ENCODE measurements at regions not wholly inside any gene's neighbourhood (a gene's known extent, or its start where the extent isn't known, plus 50 kb on each side); places are given as distances from the start of the nearest gene placed in this dataset.
A peak's percentile ranks its signal among the peaks of the same experiment; 100 is the strongest.

DNA sequence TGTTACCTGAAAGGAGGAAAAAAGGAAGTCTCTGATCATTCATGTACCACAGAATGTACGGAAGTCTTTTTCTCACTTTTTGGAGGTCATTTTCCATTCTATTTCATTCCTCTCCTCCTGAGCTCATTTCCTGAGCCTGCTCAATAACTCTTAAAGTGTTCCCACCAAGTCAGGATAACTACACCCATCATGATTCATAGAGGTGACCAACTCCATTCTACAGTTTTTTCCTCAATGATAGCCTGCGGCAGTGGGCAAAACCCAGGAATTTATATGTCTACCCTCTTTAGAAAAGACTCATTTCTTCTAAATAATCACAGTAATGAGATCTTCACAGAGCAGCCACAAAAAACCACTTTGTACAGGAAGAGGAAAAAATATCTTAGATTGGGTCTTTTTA lies 372.5 kb downstream of the RBM43 start:
- 0 out of 2 replicates have a peak, but pooled peaks cover 3% of the 10 kb centered on the region for H3K9me3 ChIP-seq (ENCODE audit: insufficient read depth, low read depth, low read length)
- H3K36me3 ChIP-seq (ENCODE audit: insufficient read depth, low read length): no peaks in the 10 kb centered on the region
- no peak overlapping the region for H3K9ac ChIP-seq (ENCODE audit: low read depth, low read length)
- no peak overlapping the region for H3K27ac ChIP-seq (ENCODE audit: low read depth, low read length)
- H3K4me1 ChIP-seq (ENCODE audit: insufficient read depth, low read length): no peaks in the 10 kb centered on the region
- 100% methylated on average over 2 of the region's 2 CpGs for WGBS
- H3K4me3 ChIP-seq (ENCODE audit: low read length): no peak overlapping the region
- no peaks in the 10 kb centered on the region for H3K27me3 ChIP-seq (ENCODE audit: insufficient read depth, low read length)

DNA sequence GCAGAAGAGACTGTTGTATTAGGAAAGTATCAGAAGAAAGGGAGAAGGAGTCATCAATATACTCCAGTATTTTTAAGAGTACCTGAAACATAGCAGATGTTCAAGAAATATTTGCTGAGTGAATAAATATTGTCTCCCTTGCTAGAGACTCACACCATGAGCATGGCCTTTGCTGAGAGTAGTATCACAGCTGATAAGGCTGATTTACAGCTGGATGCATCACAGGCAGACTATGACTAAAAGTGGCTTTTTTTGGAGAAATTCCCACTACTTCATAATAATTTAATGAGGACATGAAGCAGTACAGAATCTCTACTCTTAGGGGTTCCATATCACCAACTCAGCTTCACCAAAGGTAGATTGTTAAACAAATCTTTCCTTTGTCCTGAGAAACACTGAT lies 373.3 kb downstream of the RBM43 start:
- Histone ChIP-seq H3K4me3 (ENCODE audit: low read length) (no peak overlapping the region), H3K9ac (ENCODE audit: low read depth, low read length) (no peak overlapping the region), H3K9me3 (ENCODE audit: insufficient read depth, low read depth, low read length) (0 out of 2 replicates have a peak, but pooled peaks cover 3% of the 10 kb centered on the region), H3K36me3 (ENCODE audit: insufficient read depth, low read length) (no peaks in the 10 kb centered on the region), H3K27me3 (ENCODE audit: insufficient read depth, low read length) (no peaks in the 10 kb centered on the region), H3K4me1 (ENCODE audit: insufficient read depth, low read length) (no peaks in the 10 kb centered on the region), H3K27ac (ENCODE audit: low read depth, low read length) (no peak overlapping the region)

DNA sequence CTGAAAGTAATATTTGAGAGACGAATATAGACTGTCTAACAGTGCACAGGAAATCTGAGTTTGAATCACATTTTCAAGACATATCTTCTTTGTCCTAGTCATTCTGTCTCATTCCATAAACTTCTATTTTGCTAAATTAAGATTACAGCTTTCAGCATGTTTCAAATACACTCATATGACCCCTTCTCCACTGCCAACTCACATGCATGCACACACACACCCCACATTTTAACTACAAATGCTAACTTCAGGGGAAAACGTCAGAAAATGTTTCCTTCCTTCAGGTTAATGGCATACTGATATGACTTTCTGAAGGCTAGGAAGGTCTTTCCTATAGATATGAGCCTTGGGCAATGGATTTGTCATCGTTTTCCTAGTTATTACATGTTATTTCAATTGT lies 373.7 kb downstream of the RBM43 start:
- WGBS: 75% methylated on average over 3 of the region's 3 CpGs
- Histone ChIP-seq H3K27me3 (ENCODE audit: insufficient read depth, low read length) (no peaks in the 10 kb centered on the region), H3K4me3 (ENCODE audit: low read length) (no peak overlapping the region), H3K36me3 (ENCODE audit: insufficient read depth, low read length) (no peaks in the 10 kb centered on the region), H3K4me1 (ENCODE audit: insufficient read depth, low read length) (no peaks in the 10 kb centered on the region), H3K27ac (ENCODE audit: low read depth, low read length) (no peak overlapping the region), H3K9me3 (ENCODE audit: insufficient read depth, low read depth, low read length) (0 out of 2 replicates have a peak, but pooled peaks cover 3% of the 10 kb centered on the region), H3K9ac (ENCODE audit: low read depth, low read length) (no peak overlapping the region)

DNA sequence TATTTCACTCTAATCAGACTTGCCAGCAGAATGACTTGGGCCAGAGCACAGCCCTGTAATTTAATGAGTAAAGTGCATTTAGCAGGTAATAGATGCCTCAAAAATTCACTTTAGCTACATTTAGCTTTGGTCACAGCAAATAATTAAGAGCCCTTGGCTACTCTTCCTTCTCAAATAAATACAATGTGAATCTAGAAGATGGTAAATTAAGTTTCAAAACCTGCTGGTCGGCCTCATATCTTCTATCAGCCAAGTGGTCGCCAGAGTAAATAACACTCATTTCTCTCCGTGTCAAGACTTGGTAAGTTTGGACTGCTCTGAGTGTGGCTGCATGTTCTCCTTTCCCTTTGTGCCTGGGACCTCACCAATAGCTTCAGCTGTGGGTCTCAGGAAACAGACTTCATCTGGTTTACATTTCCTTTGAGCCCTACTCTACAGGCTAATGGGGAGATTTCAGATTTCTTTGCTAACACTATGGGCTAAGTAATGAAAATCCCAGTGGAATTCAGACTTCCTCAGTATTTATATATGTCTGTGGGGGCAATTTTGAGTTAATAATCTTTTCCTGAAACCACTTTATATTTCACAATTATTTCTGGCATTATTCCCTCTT lies 375.8 kb downstream of the RBM43 start:
- no peak overlapping the region for H3K9ac ChIP-seq (ENCODE audit: low read depth, low read length)
- no peaks in the 10 kb centered on the region for H3K4me1 ChIP-seq (ENCODE audit: insufficient read depth, low read length)
- no peak overlapping the region for H3K4me3 ChIP-seq (ENCODE audit: low read length)
- no peak overlapping the region for H3K27ac ChIP-seq (ENCODE audit: low read depth, low read length)
- 96% methylated on average over 3 of the region's 3 CpGs for WGBS
- H3K27me3 ChIP-seq (ENCODE audit: insufficient read depth, low read length): no peaks in the 10 kb centered on the region
- H3K36me3 ChIP-seq (ENCODE audit: insufficient read depth, low read length): no peaks in the 10 kb centered on the region
- 0 out of 2 replicates have a peak, but pooled peaks cover 3% of the 10 kb centered on the region for H3K9me3 ChIP-seq (ENCODE audit: insufficient read depth, low read depth, low read length)

DNA sequence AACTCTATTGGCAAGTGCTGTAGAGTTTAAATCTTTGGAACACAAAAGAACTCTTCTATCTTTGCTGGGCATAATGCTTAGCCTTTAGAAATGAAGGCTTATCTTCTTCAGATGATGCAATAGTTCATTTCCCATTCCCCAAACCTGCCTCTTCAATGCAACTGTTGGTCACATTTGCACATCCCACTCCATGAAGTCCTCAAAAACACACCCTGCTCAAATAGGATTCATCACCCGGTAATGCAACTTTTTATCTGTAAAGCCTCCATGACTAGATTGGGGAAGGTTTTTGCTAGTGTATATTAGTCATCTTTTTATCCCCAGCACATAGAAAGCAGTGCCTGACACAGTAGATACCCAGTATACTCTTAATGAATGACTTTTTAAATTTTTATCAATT lies 376.4 kb downstream of the RBM43 start:
- Histone ChIP-seq H3K9ac (ENCODE audit: low read depth, low read length) (no peak overlapping the region), H3K9me3 (ENCODE audit: insufficient read depth, low read depth, low read length) (no peaks in the 10 kb centered on the region), H3K27ac (ENCODE audit: low read depth, low read length) (no peak overlapping the region), H3K4me1 (ENCODE audit: insufficient read depth, low read length) (no peaks in the 10 kb centered on the region), H3K4me3 (ENCODE audit: low read length) (no peak overlapping the region), H3K27me3 (ENCODE audit: insufficient read depth, low read length) (no peaks in the 10 kb centered on the region), H3K36me3 (ENCODE audit: insufficient read depth, low read length) (no peaks in the 10 kb centered on the region)
- WGBS: no CpG with 5 or more reads among the region's 1 CpG

DNA sequence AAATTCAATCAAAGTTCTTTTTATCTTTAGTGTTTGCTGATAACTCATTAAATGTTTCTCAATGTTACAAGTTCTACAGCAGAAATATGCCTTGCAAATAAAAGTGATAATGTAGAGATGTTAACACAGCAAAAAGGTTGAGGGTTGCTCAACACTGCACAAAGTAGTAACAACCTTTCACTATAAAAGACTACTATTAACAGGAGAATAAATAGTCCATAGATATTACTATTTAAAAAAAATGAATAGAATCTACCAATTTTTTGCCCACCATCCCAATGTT lies 378.1 kb downstream of the RBM43 start:
- H3K4me3 ChIP-seq (ENCODE audit: low read length): no peak overlapping the region
- no peaks in the 10 kb centered on the region for H3K27me3 ChIP-seq (ENCODE audit: insufficient read depth, low read length)
- no peaks in the 10 kb centered on the region for H3K36me3 ChIP-seq (ENCODE audit: insufficient read depth, low read length)
- no peaks in the 10 kb centered on the region for H3K9me3 ChIP-seq (ENCODE audit: insufficient read depth, low read depth, low read length)
- no peak overlapping the region for H3K27ac ChIP-seq (ENCODE audit: low read depth, low read length)
- H3K4me1 ChIP-seq (ENCODE audit: insufficient read depth, low read length): no peaks in the 10 kb centered on the region
- no peak overlapping the region for H3K9ac ChIP-seq (ENCODE audit: low read depth, low read length)

DNA sequence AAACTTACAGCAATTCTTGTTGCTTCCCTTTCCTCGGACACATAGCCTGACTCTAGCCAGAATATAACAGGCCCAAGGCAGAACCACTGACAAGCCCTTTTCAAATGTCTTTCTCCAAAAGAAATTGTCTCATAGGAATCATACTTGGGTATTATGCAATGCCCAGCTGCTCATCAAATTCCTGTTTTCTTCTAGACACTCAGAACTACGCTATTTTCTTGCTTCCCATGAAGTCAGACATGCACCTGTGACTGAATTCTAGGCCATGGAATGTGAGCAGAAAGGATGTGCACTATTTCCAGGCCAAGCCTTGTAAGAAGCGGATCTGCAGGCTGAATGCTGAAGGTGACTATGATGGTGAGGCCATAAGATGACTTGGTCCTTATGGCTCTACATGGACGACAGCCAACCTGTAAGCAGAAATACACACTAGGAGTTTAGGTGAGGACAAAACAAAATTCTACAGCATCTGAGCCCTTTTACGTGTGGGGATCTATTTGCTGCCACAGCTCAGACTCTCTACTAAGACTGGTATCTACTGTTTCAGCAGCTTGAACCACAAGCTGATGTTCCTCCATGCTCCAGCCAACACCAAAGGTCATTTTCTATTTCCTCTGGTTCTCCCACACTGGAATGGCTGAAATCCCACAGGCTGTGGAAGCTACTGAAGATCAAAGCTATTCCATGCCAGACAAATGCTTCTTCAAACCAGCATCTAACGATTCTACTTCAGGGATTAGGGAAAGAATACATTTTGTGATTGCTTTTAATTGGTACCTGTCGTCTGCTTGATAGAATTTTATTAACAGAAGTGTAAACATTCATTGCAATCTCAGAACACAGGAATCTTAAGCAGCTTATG lies 378.7 kb downstream of the RBM43 start:
- Histone ChIP-seq H3K9ac (ENCODE audit: low read depth, low read length) (no peak overlapping the region), H3K4me3 (ENCODE audit: low read length) (no peak overlapping the region), H3K27me3 (ENCODE audit: insufficient read depth, low read length) (no peaks in the 10 kb centered on the region), H3K36me3 (ENCODE audit: insufficient read depth, low read length) (no peaks in the 10 kb centered on the region), H3K9me3 (ENCODE audit: insufficient read depth, low read depth, low read length) (peaks cover 3% of the 10 kb centered on the region), H3K4me1 (ENCODE audit: insufficient read depth, low read length) (no peaks in the 10 kb centered on the region), H3K27ac (ENCODE audit: low read depth, low read length) (no peak overlapping the region)
- WGBS: 83% methylated on average over 7 of the region's 7 CpGs

DNA sequence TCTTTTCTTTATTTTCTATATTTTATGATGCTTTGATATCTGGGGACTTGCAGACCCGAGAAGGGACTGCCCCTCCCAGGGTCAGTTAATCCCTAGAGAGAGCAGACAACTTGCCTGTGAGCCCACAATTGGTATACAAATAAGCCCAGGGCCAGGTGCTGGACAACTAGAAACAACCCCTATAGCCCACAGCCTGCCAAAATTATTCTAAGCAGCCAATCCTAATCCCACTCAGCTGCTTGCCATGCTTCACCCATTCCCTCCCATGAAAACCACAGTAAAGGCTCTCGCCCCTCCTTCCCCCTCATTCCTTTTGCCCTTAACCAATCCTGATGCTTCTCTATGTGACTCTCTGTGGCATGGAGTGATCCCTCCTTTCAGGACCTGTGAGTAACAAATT lies 380.7 kb downstream of the RBM43 start:
- Histone ChIP-seq H3K27me3 (ENCODE audit: insufficient read depth, low read length) (no peaks in the 10 kb centered on the region), H3K4me3 (ENCODE audit: low read length) (no peak overlapping the region), H3K36me3 (ENCODE audit: insufficient read depth, low read length) (no peaks in the 10 kb centered on the region), H3K9me3 (ENCODE audit: insufficient read depth, low read depth, low read length) (peaks cover 3% of the 10 kb centered on the region), H3K4me1 (ENCODE audit: insufficient read depth, low read length) (peaks cover 11% of the 10 kb centered on the region), H3K9ac (ENCODE audit: low read depth, low read length) (no peak overlapping the region), H3K27ac (ENCODE audit: low read depth, low read length) (no peak overlapping the region)
- 86% methylated on average over 2 of the region's 2 CpGs for WGBS

DNA sequence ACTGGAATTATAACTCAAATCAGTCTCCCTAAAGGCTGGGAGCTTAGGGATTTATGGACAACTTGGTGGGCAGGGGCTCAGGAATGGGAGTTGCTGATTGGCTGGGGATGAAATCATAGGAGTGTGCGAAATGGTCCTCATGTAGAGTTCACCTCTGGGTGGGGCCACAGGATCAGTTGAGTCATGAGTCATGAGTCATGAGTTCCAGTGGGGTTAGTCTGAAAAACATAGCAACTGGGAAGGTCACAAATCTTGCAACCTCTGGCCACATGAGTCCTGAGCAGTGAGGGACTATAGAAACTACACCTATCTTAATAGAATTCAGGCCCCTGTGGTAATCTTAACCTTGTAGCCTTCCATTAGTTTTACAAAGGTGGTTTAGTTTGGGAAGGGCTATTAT lies 383.3 kb downstream of the RBM43 start:
- no peaks in the 10 kb centered on the region for H3K27me3 ChIP-seq (ENCODE audit: insufficient read depth, low read length)
- H3K4me1 ChIP-seq (ENCODE audit: insufficient read depth, low read length): peaks cover 37% of the 10 kb centered on the region
- H3K36me3 ChIP-seq (ENCODE audit: insufficient read depth, low read length): no peaks in the 10 kb centered on the region
- no peak overlapping the region for H3K4me3 ChIP-seq (ENCODE audit: low read length)
- WGBS: 95% methylated on average over 1 of the region's 1 CpG
- no peak overlapping the region for H3K27ac ChIP-seq (ENCODE audit: low read depth, low read length)
- peaks cover 3% of the 10 kb centered on the region for H3K9me3 ChIP-seq (ENCODE audit: insufficient read depth, low read depth, low read length)
- no peak overlapping the region for H3K9ac ChIP-seq (ENCODE audit: low read depth, low read length)

DNA sequence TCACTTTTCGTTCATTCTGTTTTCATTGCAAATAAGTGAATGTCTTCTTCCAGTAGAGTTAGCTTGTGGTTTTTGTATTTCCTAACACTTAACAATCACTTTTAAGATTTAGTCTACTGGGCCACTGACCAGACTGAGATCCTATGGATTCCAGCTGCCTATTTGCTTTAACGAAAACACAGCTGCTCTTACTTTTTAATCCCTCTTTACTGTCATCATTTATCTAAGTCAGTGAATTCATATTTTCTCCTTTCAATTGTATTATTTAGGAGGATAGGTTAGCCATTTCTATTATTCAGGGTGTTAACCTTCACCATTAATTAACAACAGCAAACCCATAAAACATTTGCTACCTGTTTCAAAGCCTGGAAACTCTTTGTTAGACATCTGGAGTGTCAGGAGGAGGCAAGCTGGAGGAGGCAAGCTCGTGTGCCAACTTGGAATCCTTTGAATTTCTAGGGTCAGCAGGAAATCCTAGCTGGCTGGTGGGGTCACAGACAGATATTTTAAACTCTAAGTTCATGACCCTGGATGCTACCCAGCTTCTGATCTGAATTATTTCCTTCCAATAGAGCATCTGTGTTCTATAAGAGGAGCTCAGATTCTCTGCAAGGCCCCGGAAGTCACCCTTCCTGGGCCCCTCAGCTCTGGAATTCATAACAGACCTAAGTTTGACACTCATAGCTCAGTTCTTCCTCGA lies 385.3 kb downstream of the RBM43 start:
- 81% methylated on average over 4 of the region's 5 CpGs for WGBS
- H3K36me3 ChIP-seq (ENCODE audit: insufficient read depth, low read length): no peaks in the 10 kb centered on the region
- H3K4me1 ChIP-seq (ENCODE audit: insufficient read depth, low read length): peaks cover 53% of the 10 kb centered on the region
- peaks cover 3% of the 10 kb centered on the region for H3K9me3 ChIP-seq (ENCODE audit: insufficient read depth, low read depth, low read length)
- H3K27ac ChIP-seq (ENCODE audit: low read depth, low read length): peak overlapping the region; percentile 15; the same call in 1 of the 2 replicates
- no peak overlapping the region for H3K4me3 ChIP-seq (ENCODE audit: low read length)
- no peak overlapping the region for H3K9ac ChIP-seq (ENCODE audit: low read depth, low read length)
- no peaks in the 10 kb centered on the region for H3K27me3 ChIP-seq (ENCODE audit: insufficient read depth, low read length)

DNA sequence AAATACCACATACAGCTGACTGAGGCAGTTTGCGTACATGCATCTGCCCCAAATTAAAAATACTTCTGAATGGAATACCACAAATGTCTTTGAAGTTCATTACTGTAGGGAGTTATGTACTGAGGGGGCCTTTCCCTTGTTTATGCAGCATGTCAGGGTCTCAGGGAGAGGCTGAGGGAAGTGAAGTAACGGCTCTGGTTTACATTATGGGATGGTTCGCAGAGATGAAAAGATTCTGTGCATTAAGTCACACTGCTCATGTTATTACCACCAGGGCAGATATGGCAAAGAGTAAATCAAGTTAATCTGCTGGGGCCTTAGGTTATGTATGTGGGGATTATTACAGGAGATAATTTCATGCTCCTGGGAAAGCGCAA lies 385.9 kb upstream of the RND3 start:
- H3K4me3 ChIP-seq (ENCODE audit: low read length): no peak overlapping the region
- H3K4me1 ChIP-seq (ENCODE audit: insufficient read depth, low read length): peaks cover 61% of the 10 kb centered on the region
- peak overlapping the region; percentile 61; the same call in 1 of the 2 replicates for H3K27ac ChIP-seq (ENCODE audit: low read depth, low read length)
- H3K9me3 ChIP-seq (ENCODE audit: insufficient read depth, low read depth, low read length): peaks cover 6% of the 10 kb centered on the region
- H3K27me3 ChIP-seq (ENCODE audit: insufficient read depth, low read length): no peaks in the 10 kb centered on the region
- peaks cover under 1% of the 10 kb centered on the region; the same call in 1 of the 2 replicates for H3K36me3 ChIP-seq (ENCODE audit: insufficient read depth, low read length)
- H3K9ac ChIP-seq (ENCODE audit: low read depth, low read length): no peak overlapping the region
- 62% methylated on average over 3 of the region's 4 CpGs for WGBS

Data from HUES64 (cell line).